Natural killer cell (primary cell): ENCODE measurements at regions not wholly inside any gene's neighbourhood (a gene's known extent, or its start where the extent isn't known, plus 50 kb on each side); places are given as distances from the start of the nearest gene placed in this dataset.

Experiments used
- ATAC-seq, 3 donors: fragments of 150-1000 bp in 2 of 3; fragments of 200-7000 bp in 1 of 3; cut with Tn5 transposase; 1 replicate in 1 of 3; 2 replicates in 2 of 3; pipeline ENCODE4 v1.10.0; 2021; ENCODE audit warnings: mild to moderate bottlenecking in 2 of 3, moderate library complexity in 2 of 3
- DNase-seq, 2 donors: peaks; one replicate each; pipeline versions ENCODE4 v3.0.0 to v3.0.0-alpha.2; 2013 to 2021; ENCODE audit warnings: mixed read lengths in 1 of 2
- H3K27ac ChIP-seq: one replicate; pipeline ENCODE4 v1.5.1; 2013; ENCODE audit warnings: mild to moderate bottlenecking, low read length
- H3K27me3 ChIP-seq: one replicate; pipeline ENCODE4 v1.6.1; 2013; ENCODE audit warnings: low read length; ENCODE audit not compliant: control insufficient read depth, insufficient read depth
- H3K36me3 ChIP-seq: one replicate; pipeline ENCODE4 v1.6.1; 2013; ENCODE audit warnings: low read length; ENCODE audit not compliant: control insufficient read depth, insufficient read depth
- H3K4me1 ChIP-seq: one replicate; pipeline ENCODE4 v1.6.1; 2013; ENCODE audit warnings: low read length; ENCODE audit not compliant: control insufficient read depth, insufficient read depth
- H3K4me3 ChIP-seq: one replicate; pipeline ENCODE4 v1.5.1; 2013; ENCODE audit warnings: low read length
- H3K9me3 ChIP-seq: one replicate; pipeline ENCODE4 v1.6.1; 2013; ENCODE audit warnings: low read length; ENCODE audit not compliant: control insufficient read depth, insufficient read depth
- H3K27ac Mint-ChIP-seq, 2 donors: one replicate each; pipeline ENCODE4 v1.8.0; 2022; ENCODE audit warnings: mild to moderate bottlenecking in 2 of 2, mixed read lengths in 2 of 2, moderate library complexity in 1 of 2
- H3K27me3 Mint-ChIP-seq, 2 donors: one replicate each; pipeline ENCODE4 v1.8.0; 2022; ENCODE audit warnings: low read depth in 2 of 2, mixed read lengths in 2 of 2
- H3K36me3 Mint-ChIP-seq: one replicate; pipeline ENCODE4 v1.8.0; 2022; ENCODE audit warnings: mixed read lengths
- H3K4me1 Mint-ChIP-seq, 2 donors: one replicate each; pipeline ENCODE4 v1.8.0; 2022; ENCODE audit warnings: mixed read lengths in 2 of 2
- H3K4me3 Mint-ChIP-seq: one replicate; pipeline ENCODE4 v1.8.0; 2022; ENCODE audit warnings: mild to moderate bottlenecking, moderate library complexity, mixed read lengths
- H3K9me3 Mint-ChIP-seq, 2 donors: one replicate each; pipeline ENCODE4 v1.8.0; 2022; ENCODE audit warnings: mixed read lengths in 2 of 2
- WGBS: methylation state at CpG from one replicate; pipeline ENCODE4 v1.1.7; 2013; ENCODE audit warnings: missing lambda C conversion rate; ENCODE audit not compliant: insufficient coverage; 5-methylcytosine and 5-hydroxymethylcytosine counted together
- intact Hi-C: fragments of 100-400 bp; cut with micrococcal nuclease; formaldehyde crosslinking; loops from one replicate; pipeline ENCODE4 v1.14.2; 2022
- TF ChIP-seq, protein P1 (sequence below): fragments of 200-600 bp; IDR thresholded peaks from one replicate; pipeline ENCODE4 v1.8.0; 2022; ENCODE audit warnings: antibody characterized with exemption

DNA sequence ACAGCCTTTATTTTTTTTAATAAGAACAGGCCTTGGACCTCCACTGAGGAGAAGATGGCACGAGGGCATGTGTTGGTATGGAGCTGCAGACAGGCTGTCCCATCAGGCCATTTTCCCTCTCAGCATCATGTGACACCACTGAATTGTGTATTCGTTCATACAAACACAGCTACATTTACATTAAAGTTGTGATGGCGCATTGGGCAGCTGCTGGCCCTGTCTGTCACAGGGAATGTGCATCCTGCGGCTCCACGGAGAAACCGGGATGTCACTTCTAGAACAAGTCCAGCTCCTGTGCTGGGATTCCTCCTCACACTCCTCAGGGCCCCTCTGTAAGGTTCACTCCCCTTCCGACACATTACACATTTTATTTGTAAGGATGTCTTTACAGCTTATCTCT, 147.6 kb upstream of the TNR start:
- Histone ChIP-seq H3K4me1 (peaks cover 6% of the 10 kb centered on the region), H3K27me3 (no peaks in the 10 kb centered on the region), H3K27ac (no peak overlapping the region), H3K4me3 (no peak overlapping the region), H3K36me3 (no peaks in the 10 kb centered on the region), H3K9me3 (no peaks in the 10 kb centered on the region)
- DNase-seq (no peak), ATAC-seq (no peak)
- WGBS: 91% methylated on average over 7 of the region's 7 CpGs
- no peaks in the 10 kb centered on the region for H3K36me3 Mint-ChIP-seq
- H3K9me3 Mint-ChIP-seq: no peaks in the 10 kb centered on the region
- peaks cover 0 to 4% of the 10 kb centered on the region in 2 donors for H3K4me1 Mint-ChIP-seq
- intact Hi-C loops: no loop called here
- no peak overlapping the region for H3K27ac Mint-ChIP-seq
- TF ChIP-seq, protein P1, sequence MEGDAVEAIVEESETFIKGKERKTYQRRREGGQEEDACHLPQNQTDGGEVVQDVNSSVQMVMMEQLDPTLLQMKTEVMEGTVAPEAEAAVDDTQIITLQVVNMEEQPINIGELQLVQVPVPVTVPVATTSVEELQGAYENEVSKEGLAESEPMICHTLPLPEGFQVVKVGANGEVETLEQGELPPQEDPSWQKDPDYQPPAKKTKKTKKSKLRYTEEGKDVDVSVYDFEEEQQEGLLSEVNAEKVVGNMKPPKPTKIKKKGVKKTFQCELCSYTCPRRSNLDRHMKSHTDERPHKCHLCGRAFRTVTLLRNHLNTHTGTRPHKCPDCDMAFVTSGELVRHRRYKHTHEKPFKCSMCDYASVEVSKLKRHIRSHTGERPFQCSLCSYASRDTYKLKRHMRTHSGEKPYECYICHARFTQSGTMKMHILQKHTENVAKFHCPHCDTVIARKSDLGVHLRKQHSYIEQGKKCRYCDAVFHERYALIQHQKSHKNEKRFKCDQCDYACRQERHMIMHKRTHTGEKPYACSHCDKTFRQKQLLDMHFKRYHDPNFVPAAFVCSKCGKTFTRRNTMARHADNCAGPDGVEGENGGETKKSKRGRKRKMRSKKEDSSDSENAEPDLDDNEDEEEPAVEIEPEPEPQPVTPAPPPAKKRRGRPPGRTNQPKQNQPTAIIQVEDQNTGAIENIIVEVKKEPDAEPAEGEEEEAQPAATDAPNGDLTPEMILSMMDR: no peak
- no peak overlapping the region for H3K4me3 Mint-ChIP-seq
- peaks cover 6 to 12% of the 10 kb centered on the region in 2 donors for H3K27me3 Mint-ChIP-seq

DNA sequence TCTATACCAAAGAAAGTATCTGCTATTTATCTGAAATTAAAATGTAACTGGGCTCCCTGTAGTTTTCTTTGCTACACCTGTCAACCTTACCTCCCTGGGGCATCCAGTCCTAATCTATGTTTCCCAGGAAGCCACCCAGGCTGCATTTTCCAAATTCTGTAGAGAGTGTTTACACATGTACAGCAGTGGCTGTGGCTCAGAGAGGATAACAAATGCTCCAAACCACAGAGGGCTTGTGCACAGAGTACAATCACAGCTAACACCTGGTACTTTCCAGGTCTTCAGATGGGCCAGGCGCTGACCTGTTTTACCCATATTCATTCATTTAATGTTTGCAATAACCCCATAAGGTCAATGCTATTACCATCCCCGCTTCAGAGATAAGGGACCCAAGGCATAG, 146.5 kb upstream of the TNR start:
- Mint-ChIP-seq H3K4me1 (peaks cover 0 to 4% of the 10 kb centered on the region in 2 donors), H3K4me3 (no peak overlapping the region), H3K9me3 (no peaks in the 10 kb centered on the region), H3K27ac (no peak overlapping the region), H3K27me3 (peaks cover 6 to 12% of the 10 kb centered on the region in 2 donors), H3K36me3 (no peaks in the 10 kb centered on the region)
- no peaks in the 10 kb centered on the region for H3K27me3 ChIP-seq
- TF ChIP-seq, protein P1: no peak
- H3K4me1 ChIP-seq: peaks cover 6% of the 10 kb centered on the region
- H3K9me3 ChIP-seq: no peaks in the 10 kb centered on the region
- DNase-seq (no peak), ATAC-seq (no peak)
- WGBS: 100% methylated on average over 2 of the region's 2 CpGs
- intact Hi-C loops: loop anchor here (10.0 kb wide), 1 partner anchor 405 kb away; no protein-coding TSS in a partner anchor
- no peaks in the 10 kb centered on the region for H3K36me3 ChIP-seq
- H3K4me3 ChIP-seq: no peak overlapping the region
- H3K27ac ChIP-seq: no peak overlapping the region

DNA sequence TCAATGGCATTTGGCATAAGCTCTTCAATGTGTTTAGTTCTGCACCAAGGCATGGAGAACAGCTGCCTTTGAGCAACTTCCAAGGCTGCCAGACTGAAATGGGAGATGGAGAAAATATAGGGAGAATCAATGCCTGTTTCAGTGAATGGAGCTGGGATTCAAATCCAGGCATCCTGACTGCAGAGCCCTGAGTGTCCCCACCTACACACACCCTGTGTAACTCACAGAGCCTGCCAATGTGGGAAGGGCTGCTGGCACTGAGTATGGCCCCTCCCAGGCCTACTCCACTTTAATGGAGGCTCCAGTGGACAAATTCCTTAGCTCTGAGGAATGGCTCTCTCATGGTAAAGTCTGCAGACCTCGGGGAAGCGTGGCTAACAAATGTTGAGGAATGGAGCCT, 145.6 kb upstream of the TNR start:
- intact Hi-C loops: loop anchor here (10.0 kb wide), 1 partner anchor 404 kb away; no protein-coding TSS in a partner anchor

More for the DNA sequence above, 145.6 kb upstream of the TNR start:
- H3K27ac Mint-ChIP-seq: no peak overlapping the region
- Histone ChIP-seq H3K27me3 (no peaks in the 10 kb centered on the region), H3K27ac (no peak overlapping the region), H3K36me3 (no peaks in the 10 kb centered on the region), H3K9me3 (no peaks in the 10 kb centered on the region), H3K4me3 (no peak overlapping the region), H3K4me1 (peaks cover 6% of the 10 kb centered on the region)
- peaks cover 0 to 4% of the 10 kb centered on the region in 2 donors for H3K4me1 Mint-ChIP-seq
- WGBS: 95% methylated on average over 2 of the region's 2 CpGs
- no peak for DNase-seq
- H3K9me3 Mint-ChIP-seq: no peaks in the 10 kb centered on the region
- TF ChIP-seq, protein P1: no peak
- ATAC-seq: no peak
- H3K4me3 Mint-ChIP-seq: no peak overlapping the region
- no peaks in the 10 kb centered on the region for H3K36me3 Mint-ChIP-seq
- H3K27me3 Mint-ChIP-seq: peaks cover 6 to 12% of the 10 kb centered on the region in 2 donors
